Aorta (tissue), 5 donors: ENCODE measurements at regions not wholly inside any gene's neighbourhood (a gene's known extent, or its start where the extent isn't known, plus 50 kb on each side); places are given as distances from the start of the nearest gene placed in this dataset.

Source experiments
- ATAC-seq: fragments of 200-7000 bp; cut with Tn5 transposase; one replicate; pipeline ENCODE4 v1.9.1; 2022; ENCODE audit warnings: moderate library complexity; ENCODE audit not compliant: low FRiP score
- DNase-seq, 2 donors: peaks; one replicate each; pipeline ENCODE4 v3.0.0-alpha.2; 2020
- H3K27ac ChIP-seq, 2 donors: one replicate each; pipeline ENCODE4 v1.5.1; 2013; ENCODE audit warnings: low read length in 2 of 2, mild to moderate bottlenecking in 2 of 2, moderate library complexity in 2 of 2, control low read depth in 1 of 2, inconsistent platforms in 1 of 2, low read depth in 1 of 2
- H3K27me3 ChIP-seq, 2 donors: one replicate each; pipeline ENCODE4 v1.6.1; 2013; ENCODE audit warnings: control low read depth in 1 of 2, low read length in 1 of 2, mild to moderate bottlenecking in 1 of 2, moderate library complexity in 1 of 2; ENCODE audit not compliant: insufficient read depth in 2 of 2, control insufficient read depth in 1 of 2
- H3K36me3 ChIP-seq, 2 donors: one replicate each; pipeline ENCODE4 v1.6.1; 2013; ENCODE audit warnings: control low read depth in 1 of 2, low read length in 1 of 2, mild to moderate bottlenecking in 1 of 2; ENCODE audit not compliant: insufficient read depth in 2 of 2, control insufficient read depth in 1 of 2
- H3K4me1 ChIP-seq, 2 donors: one replicate each; pipeline ENCODE4 v1.6.1; 2013; ENCODE audit warnings: low read length in 2 of 2, control low read depth in 1 of 2, mild to moderate bottlenecking in 1 of 2, moderate library complexity in 1 of 2; ENCODE audit not compliant: insufficient read depth in 2 of 2, control insufficient read depth in 1 of 2
- H3K4me3 ChIP-seq, 2 donors: one replicate each; pipeline ENCODE4 v1.5.1; 2013; ENCODE audit warnings: low read length in 2 of 2, control low read depth in 1 of 2, mild to moderate bottlenecking in 1 of 2
- H3K9me3 ChIP-seq: one replicate; pipeline ENCODE4 v1.6.1; 2013; ENCODE audit warnings: mild to moderate bottlenecking, low read length; ENCODE audit not compliant: control insufficient read depth
- WGBS, 2 donors: extraction: QIAGEN DNeasy Blood & Tissue Kit; methylation state at CpG; one replicate each; pipeline ENCODE4 v1.1.7; 2013; 5-methylcytosine and 5-hydroxymethylcytosine counted together
- intact Hi-C, 2 donors: fragments of 100-400 bp; cut with DNase I; formaldehyde crosslinking; loops; one replicate each; pipeline versions ENCODE4 v1.14.2 to v1.15.0; 2022
- donor health status: healthy with polysubstance abuse.
- donor health status: Bipolar disorder and iron deficiency.
- donor health status: DM: no; HTN: no; CAD: no.
- donor health status: DM: no; HTN: no; CAD: no.
- donor health status: DM: yes; HTN: yes; CAD: no.

- Histone ChIP-seq H3K36me3 (no peaks in the 10 kb centered on the region), H3K27me3 (no peaks in the 10 kb centered on the region), H3K4me3 (no peak overlapping the region), H3K9me3 (no peaks in the 10 kb centered on the region), H3K4me1 (peaks cover 3 to 5% of the 10 kb centered on the region in 2 donors), H3K27ac (no peak overlapping the region)
- intact Hi-C loops, result no loop called here
- ATAC-seq (no peak), DNase-seq (no peak)
- 97% methylated on average over 1 of the region's 1 CpG for WGBS, 2 donors
These were observed 90.9 kb upstream of the CARMIL1 start for GRCh38 chr6:25188232-25188631.

- Histone ChIP-seq H3K36me3 (no peaks in the 10 kb centered on the region), H3K4me3 (peak overlapping the region in 1 of 2 donors; percentile 10), H3K4me1 (peaks cover 6 to 9% of the 10 kb centered on the region in 2 donors), H3K27me3 (no peaks in the 10 kb centered on the region), H3K27ac (peak overlapping the region; percentile 41 to 69), H3K9me3 (no peaks in the 10 kb centered on the region)
- peak; percentile 90 for ATAC-seq
- intact Hi-C loops, result loop anchor here in 1 of 2 donors (5.0 kb wide), 1 partner anchor 56 kb away; no protein-coding TSS in a partner anchor
- WGBS, 2 donors, result 22 to 24% methylated on average over 6 of the region's 6 CpGs
- no peak for DNase-seq
These were observed 86.3 kb upstream of the CARMIL1 start for GRCh38 chr6:25192590-25193459.

DNA sequence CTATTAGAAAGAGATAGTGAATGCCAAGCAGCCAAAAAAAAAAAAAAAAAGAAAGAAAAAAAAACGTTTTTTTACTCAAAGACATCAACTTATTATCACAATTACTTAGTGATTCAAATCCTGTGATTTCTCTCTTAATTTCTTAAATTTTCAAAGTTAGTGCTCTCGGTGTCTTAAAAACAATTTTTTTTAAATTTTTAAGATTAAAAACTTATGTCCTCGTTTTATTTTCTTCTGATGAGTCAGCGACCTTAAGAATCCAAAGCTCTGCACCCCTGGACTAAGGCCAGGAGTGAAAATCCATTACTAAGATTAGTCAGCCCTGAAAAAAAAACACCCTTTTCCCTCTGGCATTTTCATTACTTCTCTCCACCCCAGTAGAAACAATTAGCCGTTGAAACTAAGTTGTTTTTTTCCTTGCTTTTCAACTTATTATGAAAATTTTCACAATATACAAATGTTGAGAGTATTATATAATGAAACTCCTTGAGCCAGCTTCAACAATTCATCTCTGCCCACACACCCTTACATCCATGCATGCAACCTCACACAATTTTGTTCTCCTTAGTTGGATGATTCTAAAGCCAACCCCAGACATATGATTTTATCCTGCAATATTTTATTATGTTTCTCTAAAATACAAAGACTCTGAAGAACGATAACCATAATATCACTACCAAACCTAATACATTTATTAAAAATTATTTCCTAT is 85.6 kb upstream of the CARMIL1 start:
- WGBS, 2 donors, result 1 to 6% methylated on average over 6 of the region's 6 CpGs
- intact Hi-C loops, result loop anchor here in 1 of 2 donors (5.0 kb wide), 1 partner anchor 56 kb away; no protein-coding TSS in a partner anchor

DNA sequence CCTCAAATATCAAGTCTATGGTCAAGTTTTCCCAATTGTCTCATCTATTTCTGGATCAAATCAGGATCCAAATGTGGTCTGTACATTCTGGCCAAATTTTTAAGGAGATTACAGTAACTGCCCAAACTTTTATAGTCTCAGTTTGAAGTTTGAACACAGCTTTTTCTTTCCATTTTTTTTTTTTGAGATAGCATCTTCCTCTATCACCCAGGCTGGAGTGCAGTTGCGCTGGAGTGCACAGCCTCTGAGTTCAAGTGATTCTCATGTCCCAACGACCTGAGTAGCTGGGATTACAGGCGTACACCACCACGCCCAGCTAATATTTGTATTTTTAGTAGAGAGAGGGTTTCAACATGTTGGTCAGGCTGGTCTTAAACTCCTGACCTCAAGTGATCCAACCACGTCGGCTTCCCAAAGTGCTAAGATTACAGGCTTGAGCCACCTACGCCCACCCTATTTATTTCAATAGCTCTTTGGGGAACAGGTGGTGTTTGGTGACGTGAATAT is 84.9 kb upstream of the CARMIL1 start:
- H3K27ac ChIP-seq, result peak overlapping the region in 1 of 2 donors; percentile 15
- H3K36me3 ChIP-seq, result no peaks in the 10 kb centered on the region
- 58 to 62% methylated on average over 8 of the region's 8 CpGs for WGBS, 2 donors
- DNase-seq (no peak), ATAC-seq (no peak)
- H3K9me3 ChIP-seq, result no peaks in the 10 kb centered on the region
- intact Hi-C loops, result loop anchor here in 1 of 2 donors (5.0 kb wide), 1 partner anchor 57 kb away; no protein-coding TSS in a partner anchor
- H3K27me3 ChIP-seq, result no peaks in the 10 kb centered on the region
- H3K4me3 ChIP-seq, result no peak overlapping the region
- peaks cover 6 to 9% of the 10 kb centered on the region in 2 donors for H3K4me1 ChIP-seq

More for the DNA sequence above, 85.6 kb upstream of the CARMIL1 start:
- ATAC-seq (peak; percentile 92), DNase-seq (no peak)
- Histone ChIP-seq H3K36me3 (no peaks in the 10 kb centered on the region), H3K9me3 (no peaks in the 10 kb centered on the region), H3K27ac (peak overlapping the region in 1 of 2 donors; percentile 41), H3K27me3 (no peaks in the 10 kb centered on the region), H3K4me1 (peaks cover 6 to 9% of the 10 kb centered on the region in 2 donors), H3K4me3 (no peak overlapping the region)

- H3K27ac ChIP-seq, result no peak overlapping the region
- ATAC-seq, result no peak
These were observed 82.7 kb upstream of the CARMIL1 start for GRCh38 chr6:25196464-25196863.

DNA sequence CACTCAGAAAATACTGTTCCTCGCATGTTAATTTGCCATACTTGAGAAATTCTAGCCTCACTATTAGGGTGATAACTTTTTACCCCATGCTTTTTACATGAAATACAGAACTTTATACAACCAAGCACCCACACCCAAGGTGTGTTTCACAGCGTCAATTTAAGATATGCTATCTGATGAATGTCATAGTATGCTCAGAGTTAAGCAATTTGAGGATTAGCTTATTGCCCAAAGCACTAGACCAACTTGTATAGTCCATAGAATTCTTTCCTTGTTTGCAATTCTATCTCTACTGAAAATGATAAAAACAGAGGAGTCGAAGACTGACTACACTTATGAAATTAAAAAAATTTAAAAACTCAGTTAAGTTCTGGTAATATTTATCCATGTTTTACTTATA is 82.1 kb upstream of the CARMIL1 start:
- Histone ChIP-seq H3K9me3 (no peaks in the 10 kb centered on the region), H3K27me3 (no peaks in the 10 kb centered on the region), H3K4me3 (no peak overlapping the region), H3K4me1 (peaks cover 6 to 9% of the 10 kb centered on the region in 2 donors), H3K36me3 (no peaks in the 10 kb centered on the region), H3K27ac (no peak overlapping the region)
- intact Hi-C loops, result no loop called here
- ATAC-seq (no peak), DNase-seq (no peak)
- WGBS, 2 donors, result 92 to 93% methylated on average over 3 of the region's 3 CpGs

More at GRCh38 chr6:25196464-25196863, 82.7 kb upstream of the CARMIL1 start:
- 2 to 10% methylated on average over 2 of the region's 2 CpGs for WGBS, 2 donors
- intact Hi-C loops, result no loop called here
- Histone ChIP-seq H3K36me3 (no peaks in the 10 kb centered on the region), H3K27me3 (no peaks in the 10 kb centered on the region), H3K4me1 (peaks cover 6 to 9% of the 10 kb centered on the region in 2 donors), H3K4me3 (no peak overlapping the region), H3K9me3 (no peaks in the 10 kb centered on the region)
- DNase-seq, result no peak

DNA sequence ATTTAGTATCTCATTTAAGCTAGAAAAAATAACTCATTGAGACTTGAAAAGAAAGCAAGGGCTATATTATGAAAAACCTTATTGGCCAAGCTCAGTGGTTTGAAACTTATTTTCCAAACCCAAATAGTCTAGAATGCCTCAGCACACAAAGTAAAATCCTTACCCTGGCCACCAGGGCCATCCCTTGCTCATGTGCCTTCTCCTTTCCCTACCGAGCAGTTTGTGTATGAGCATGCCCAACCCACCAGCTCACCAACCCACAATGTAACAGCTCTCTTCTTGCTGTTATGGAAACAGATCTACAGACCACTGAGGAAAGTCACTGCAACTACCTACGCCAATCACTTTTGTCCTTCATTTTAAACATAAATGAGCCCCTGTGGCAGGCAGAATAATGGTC is 79.6 kb upstream of the CARMIL1 start:
- WGBS, 2 donors, result 95 to 98% methylated on average over 2 of the region's 2 CpGs
- Histone ChIP-seq H3K27me3 (no peaks in the 10 kb centered on the region), H3K4me3 (no peak overlapping the region), H3K36me3 (no peaks in the 10 kb centered on the region), H3K4me1 (peaks cover 3 to 10% of the 10 kb centered on the region in 2 donors), H3K27ac (no peak overlapping the region), H3K9me3 (no peaks in the 10 kb centered on the region)
- intact Hi-C loops, result no loop called here
- DNase-seq (no peak), ATAC-seq (no peak)

DNA sequence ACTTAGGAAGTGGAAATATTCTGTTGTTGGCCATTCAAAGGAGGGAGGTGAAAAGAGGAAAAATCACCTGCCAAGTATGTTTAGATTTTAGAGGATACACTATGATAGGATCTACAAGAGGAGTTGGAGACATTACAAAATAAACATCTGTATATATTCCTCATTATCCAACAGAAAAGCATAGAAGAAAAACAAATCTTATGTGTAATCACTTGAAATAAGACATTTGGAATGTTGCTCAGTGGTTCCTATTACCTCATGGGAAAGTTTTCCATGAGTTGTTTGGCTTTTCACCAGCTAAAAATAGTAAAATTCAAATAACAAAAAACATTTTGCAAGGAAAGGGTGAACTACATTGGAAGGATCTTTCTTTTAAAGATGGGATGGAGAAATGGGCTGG is 76.7 kb upstream of the CARMIL1 start:
- H3K36me3 ChIP-seq, result no peaks in the 10 kb centered on the region
- intact Hi-C loops, result no loop called here
- no peak for ATAC-seq
- H3K27me3 ChIP-seq, result no peaks in the 10 kb centered on the region
- H3K9me3 ChIP-seq, result no peaks in the 10 kb centered on the region
- no peak for DNase-seq
- no peak overlapping the region for H3K4me3 ChIP-seq
- H3K4me1 ChIP-seq, result peaks cover 0 to 4% of the 10 kb centered on the region in 2 donors
- no peak overlapping the region for H3K27ac ChIP-seq
